ENCODE measurements at regions not wholly inside any gene's neighbourhood (a gene's known extent, or its start where the extent isn't known, plus 50 kb on each side); places are given as distances from the start of the nearest gene placed in this dataset.

- TF ChIP-seq EZH2 (IDR thresholded peaks at IDR 0.05; ENCODE audit: insufficient read depth, low read length), result no peak
- TF ChIP-seq, protein P1, sequence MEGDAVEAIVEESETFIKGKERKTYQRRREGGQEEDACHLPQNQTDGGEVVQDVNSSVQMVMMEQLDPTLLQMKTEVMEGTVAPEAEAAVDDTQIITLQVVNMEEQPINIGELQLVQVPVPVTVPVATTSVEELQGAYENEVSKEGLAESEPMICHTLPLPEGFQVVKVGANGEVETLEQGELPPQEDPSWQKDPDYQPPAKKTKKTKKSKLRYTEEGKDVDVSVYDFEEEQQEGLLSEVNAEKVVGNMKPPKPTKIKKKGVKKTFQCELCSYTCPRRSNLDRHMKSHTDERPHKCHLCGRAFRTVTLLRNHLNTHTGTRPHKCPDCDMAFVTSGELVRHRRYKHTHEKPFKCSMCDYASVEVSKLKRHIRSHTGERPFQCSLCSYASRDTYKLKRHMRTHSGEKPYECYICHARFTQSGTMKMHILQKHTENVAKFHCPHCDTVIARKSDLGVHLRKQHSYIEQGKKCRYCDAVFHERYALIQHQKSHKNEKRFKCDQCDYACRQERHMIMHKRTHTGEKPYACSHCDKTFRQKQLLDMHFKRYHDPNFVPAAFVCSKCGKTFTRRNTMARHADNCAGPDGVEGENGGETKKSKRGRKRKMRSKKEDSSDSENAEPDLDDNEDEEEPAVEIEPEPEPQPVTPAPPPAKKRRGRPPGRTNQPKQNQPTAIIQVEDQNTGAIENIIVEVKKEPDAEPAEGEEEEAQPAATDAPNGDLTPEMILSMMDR (IDR thresholded peaks at IDR 0.05; ENCODE audit: insufficient read depth, low read depth, low read length), result no peak
These were observed 197.9 kb downstream of the LNPK start for GRCh38 chr2:175804122-175804521.
